Germinal center (tissue), 1 donor: ENCODE measurements at regions not wholly inside any gene's neighbourhood (a gene's known extent, or its start where the extent isn't known, plus 50 kb on each side); places are given as distances from the start of the nearest gene placed in this dataset.

Source experiments
- DNase-seq: peaks from one replicate; pipeline ENCODE4 v3.0.0; 2012; ENCODE audit warnings: mixed read lengths, low spot score

- no peak for DNase-seq
Observed at GRCh38 chr12:42677461-42677860, 87.9 kb upstream of the PRICKLE1 start.

- no peak for DNase-seq
Observed at GRCh38 chr12:42673535-42673934, 84.0 kb upstream of the PRICKLE1 start.

GRCh38 chr12:42670719-42671118, 81.2 kb upstream of the PRICKLE1 start:
- DNase-seq = no peak

GRCh38 chr12:42669553-42669952, 80.0 kb upstream of the PRICKLE1 start:
- no peak for DNase-seq

GRCh38 chr12:42666671-42667243, 77.2 kb upstream of the PRICKLE1 start:
- DNase-seq = no peak

GRCh38 chr12:42663621-42664020, 74.1 kb upstream of the PRICKLE1 start:
- no peak for DNase-seq

GRCh38 chr12:42660968-42661937, 71.7 kb upstream of the PRICKLE1 start:
- no peak for DNase-seq

GRCh38 chr12:42660117-42660516, 70.6 kb upstream of the PRICKLE1 start:
- DNase-seq = no peak

- no peak for DNase-seq
Observed at GRCh38 chr12:42652048-42652447, 62.5 kb upstream of the PRICKLE1 start.

GRCh38 chr12:42648061-42648460, 58.5 kb upstream of the PRICKLE1 start:
- DNase-seq = no peak

GRCh38 chr12:42643881-42644579, 54.5 kb upstream of the PRICKLE1 start:
- DNase-seq = no peak

GRCh38 chr12:42641221-42641885, 51.8 kb upstream of the PRICKLE1 start:
- no peak for DNase-seq

GRCh38 chr12:42640391-42640790, 50.8 kb upstream of the PRICKLE1 start:
- DNase-seq = no peak

- DNase-seq = no peak
Observed at GRCh38 chr12:42639556-42639955, 50.0 kb upstream of the PRICKLE1 start.
